C4-2B (cell line): ENCODE measurements at regions not wholly inside any gene's neighbourhood (a gene's known extent, or its start where the extent isn't known, plus 50 kb on each side); places are given as distances from the start of the nearest gene placed in this dataset.

Source experiments
- H3K27ac ChIP-seq: fragments of 450-650 bp; 2 replicates; pipeline ENCODE4 v1.5.1; 2017
- CTCF ChIP-seq: fragments of 450-650 bp; conservative IDR thresholded peaks from 2 replicates; pipeline ENCODE4 v1.5.1; 2017; ENCODE audit warnings: mild to moderate bottlenecking
- ZFX ChIP-seq: fragments of 450-650 bp; IDR thresholded peaks from 2 replicates; pipeline ENCODE4 v1.6.1; 2017

- no peak for TF ChIP-seq ZFX
- no peak for TF ChIP-seq CTCF
These were observed 436.3 kb upstream of the NPVF start for GRCh38 chr7:25664593-25664992.

GRCh38 chr7:25665374-25665773, 437.1 kb upstream of the NPVF start:
- peak overlapping the region; percentile 6; the same call in 1 of the 2 replicates for H3K27ac ChIP-seq
- TF ChIP-seq ZFX (no peak), CTCF (no peak)

More at GRCh38 chr7:25664593-25664992, 436.3 kb upstream of the NPVF start:
- H3K27ac ChIP-seq: no peak overlapping the region

GRCh38 chr7:25665903-25666670, 437.8 kb upstream of the NPVF start:
- TF ChIP-seq CTCF: no peak
- no peak overlapping the region; the same call in 1 of the 2 replicates for H3K27ac ChIP-seq

GRCh38 chr7:25666671-25667060, 438.4 kb upstream of the NPVF start:
- no peak for TF ChIP-seq ZFX
- no peak for TF ChIP-seq CTCF

GRCh38 chr7:25669281-25669781, 441.0 kb upstream of the NPVF start:
- TF ChIP-seq ZFX (no peak), CTCF (no peak)
- H3K27ac ChIP-seq: no peak overlapping the region

More at GRCh38 chr7:25666671-25667060, 438.4 kb upstream of the NPVF start:
- H3K27ac ChIP-seq: no peak overlapping the region

GRCh38 chr7:25669961-25670841, 441.9 kb upstream of the NPVF start:
- TF ChIP-seq ZFX: no peak
- TF ChIP-seq CTCF: no peak
- H3K27ac ChIP-seq: no peak overlapping the region

- TF ChIP-seq ZFX: no peak
- TF ChIP-seq CTCF: no peak
- no peak overlapping the region for H3K27ac ChIP-seq
These were observed 442.8 kb upstream of the NPVF start for GRCh38 chr7:25671111-25671510.
